GM21825 (cell line): ENCODE measurements at regions not wholly inside any gene's neighbourhood (a gene's known extent, or its start where the extent isn't known, plus 50 kb on each side); places are given as distances from the start of the nearest gene placed in this dataset.

Source experiments
- ATAC-seq: cut with Tn5 transposase; IDR thresholded peaks from one replicate; pipeline ENCODE4 v1.9.1; 2021; ENCODE audit warnings: mild to moderate bottlenecking, moderate library complexity; ENCODE audit not compliant: unreplicated experiment

GRCh38 chr10:90174531-90174930 is 473.1 kb downstream of the KIF20B start:
- ATAC-seq, result no peak

- no peak for ATAC-seq
Measured at GRCh38 chr10:90175161-90175681, 473.8 kb downstream of the KIF20B start.

- no peak for ATAC-seq
Measured at GRCh38 chr10:90179696-90180407, 478.5 kb downstream of the KIF20B start.

- ATAC-seq, result no peak
Measured at GRCh38 chr10:90180886-90181691, 479.7 kb downstream of the KIF20B start.

GRCh38 chr10:90192825-90193224 is 491.4 kb downstream of the KIF20B start:
- ATAC-seq, result no peak

- no peak for ATAC-seq
Measured at GRCh38 chr10:90193240-90193985, 492.0 kb downstream of the KIF20B start.

GRCh38 chr10:90195288-90195840 is 494.0 kb downstream of the KIF20B start:
- no peak for ATAC-seq

- no peak for ATAC-seq
Measured at GRCh38 chr10:90197766-90198165, 496.4 kb downstream of the KIF20B start.

GRCh38 chr10:90199093-90199492 is 497.7 kb downstream of the KIF20B start:
- no peak for ATAC-seq

GRCh38 chr10:90199513-90199912 is 498.1 kb downstream of the KIF20B start:
- no peak for ATAC-seq

GRCh38 chr10:90204131-90204955 is 503.0 kb downstream of the KIF20B start:
- ATAC-seq, result no peak

GRCh38 chr10:90204956-90205314 is 503.5 kb downstream of the KIF20B start:
- ATAC-seq, result no peak

- no peak for ATAC-seq
Measured at GRCh38 chr10:90205340-90205739, 503.9 kb downstream of the KIF20B start.

GRCh38 chr10:90213346-90213745 is 512.0 kb downstream of the KIF20B start:
- ATAC-seq, result no peak

- ATAC-seq, result no peak
Measured at GRCh38 chr10:90218846-90219245, 517.5 kb downstream of the KIF20B start.

GRCh38 chr10:90222372-90222771 is 521.0 kb downstream of the KIF20B start:
- no peak for ATAC-seq

GRCh38 chr10:90222939-90223338 is 521.5 kb downstream of the KIF20B start:
- no peak for ATAC-seq

GRCh38 chr10:90224791-90225566 is 523.6 kb downstream of the KIF20B start:
- no peak for ATAC-seq

GRCh38 chr10:90226517-90226916 is 525.1 kb downstream of the KIF20B start:
- ATAC-seq, result no peak
